ENCODE measurements at regions not wholly inside any gene's neighbourhood (a gene's known extent, or its start where the extent isn't known, plus 50 kb on each side); places are given as distances from the start of the nearest gene placed in this dataset.

- Histone ChIP-seq H3K27ac (ENCODE audit: low read depth, low read length) (no peak overlapping the region), H3K9me2 (replicated peaks; ENCODE audit: control insufficient read depth, low read length) (no peaks in the 10 kb centered on the region), H3K79me2 (ENCODE audit: control insufficient read depth, low read length) (no peaks in the 10 kb centered on the region), H3K9me3 (ENCODE audit: control insufficient read depth, insufficient read depth, low read length) (no peaks in the 10 kb centered on the region), H3K4me1 (ENCODE audit: control insufficient read depth, low read length) (no peaks in the 10 kb centered on the region), H3F3A (ENCODE audit: control insufficient read depth, insufficient read depth) (no peaks in the 10 kb centered on the region), H3K4me3 (ENCODE audit: low read length) (no peak overlapping the region), H4K20me1 (ENCODE audit: control insufficient read depth, insufficient read depth, low read depth, low read length) (no peaks in the 10 kb centered on the region), H3K4me2 (ENCODE audit: low read length) (no peak overlapping the region), H3K36me3 (ENCODE audit: control insufficient read depth, low read length) (no peaks in the 10 kb centered on the region), H3K27me3 (ENCODE audit: control insufficient read depth, low read length) (no peaks in the 10 kb centered on the region)
- TF ChIP-seq EZH2phosphoT487 (IDR thresholded peaks at IDR 0.05; ENCODE audit: borderline replicate concordance, low read length) (no peak), CTCF (IDR thresholded peaks at IDR 0.05; ENCODE audit: low read depth, low read length, poor library complexity, severe bottlenecking) (no peak)
Observed at GRCh38 chr2:120595739-120596138, 139.9 kb upstream of the GLI2 start.

GRCh38 chr2:120596191-120596811 lies 139.4 kb upstream of the GLI2 start:
- Histone ChIP-seq H3K27ac (ENCODE audit: low read depth, low read length) (no peak overlapping the region), H3K79me2 (ENCODE audit: control insufficient read depth, low read length) (no peaks in the 10 kb centered on the region), H3K4me2 (ENCODE audit: low read length) (no peak overlapping the region), H3K27me3 (ENCODE audit: control insufficient read depth, low read length) (no peaks in the 10 kb centered on the region), H3K4me3 (ENCODE audit: low read length) (no peak overlapping the region), H3K9me2 (replicated peaks; ENCODE audit: control insufficient read depth, low read length) (no peaks in the 10 kb centered on the region), H3K36me3 (ENCODE audit: control insufficient read depth, low read length) (no peaks in the 10 kb centered on the region), H3K9me3 (ENCODE audit: control insufficient read depth, insufficient read depth, low read length) (no peaks in the 10 kb centered on the region), H3F3A (ENCODE audit: control insufficient read depth, insufficient read depth) (no peaks in the 10 kb centered on the region), H3K4me1 (ENCODE audit: control insufficient read depth, low read length) (no peaks in the 10 kb centered on the region), H4K20me1 (ENCODE audit: control insufficient read depth, insufficient read depth, low read depth, low read length) (no peaks in the 10 kb centered on the region)
- TF ChIP-seq CTCF (IDR thresholded peaks at IDR 0.05; ENCODE audit: low read depth, low read length, poor library complexity, severe bottlenecking) (no peak), EZH2phosphoT487 (IDR thresholded peaks at IDR 0.05; ENCODE audit: borderline replicate concordance, low read length) (no peak)

- Histone ChIP-seq H3F3A (ENCODE audit: control insufficient read depth, insufficient read depth) (no peaks in the 10 kb centered on the region), H3K27me3 (ENCODE audit: control insufficient read depth, low read length) (no peaks in the 10 kb centered on the region), H3K27ac (ENCODE audit: low read depth, low read length) (no peak overlapping the region), H3K4me2 (ENCODE audit: low read length) (no peak overlapping the region), H4K20me1 (ENCODE audit: control insufficient read depth, insufficient read depth, low read depth, low read length) (no peaks in the 10 kb centered on the region), H3K9me2 (replicated peaks; ENCODE audit: control insufficient read depth, low read length) (no peaks in the 10 kb centered on the region), H3K36me3 (ENCODE audit: control insufficient read depth, low read length) (no peaks in the 10 kb centered on the region), H3K9me3 (ENCODE audit: control insufficient read depth, insufficient read depth, low read length) (no peaks in the 10 kb centered on the region), H3K4me3 (ENCODE audit: low read length) (no peak overlapping the region), H3K4me1 (ENCODE audit: control insufficient read depth, low read length) (no peaks in the 10 kb centered on the region), H3K79me2 (ENCODE audit: control insufficient read depth, low read length) (no peaks in the 10 kb centered on the region)
- TF ChIP-seq EZH2phosphoT487 (IDR thresholded peaks at IDR 0.05; ENCODE audit: borderline replicate concordance, low read length), result no peak
- no peak for TF ChIP-seq CTCF (IDR thresholded peaks at IDR 0.05; ENCODE audit: low read depth, low read length, poor library complexity, severe bottlenecking)
Observed at GRCh38 chr2:120596990-120597594, 138.6 kb upstream of the GLI2 start.
